Skeletal muscle satellite cell (primary cell): ENCODE measurements at regions not wholly inside any gene's neighbourhood (a gene's known extent, or its start where the extent isn't known, plus 50 kb on each side); places are given as distances from the start of the nearest gene placed in this dataset. TPM values are rescaled to one million over a fixed set of nuclear protein-coding genes. Genes with fewer than 3 reads are reported as not detected.

ENCODE experiments used
- H3K27me3 ChIP-seq: 2 replicates; pipeline ENCODE4 v1.7.0; 2013; ENCODE audit warnings: low read length; ENCODE audit not compliant: control insufficient read depth, insufficient read depth
- H3K36me3 ChIP-seq: 2 replicates; pipeline ENCODE4 v1.7.0; 2013; ENCODE audit warnings: mild to moderate bottlenecking, control low read depth, low read length; ENCODE audit not compliant: insufficient read depth
- H3K4me1 ChIP-seq: 2 replicates; pipeline ENCODE4 v1.7.0; 2013; ENCODE audit warnings: low read length; ENCODE audit not compliant: control insufficient read depth, insufficient read depth
- H3K4me2 ChIP-seq: 2 replicates; pipeline ENCODE4 v1.7.0; 2013; ENCODE audit warnings: mild to moderate bottlenecking, low read length
- H3K4me3 ChIP-seq: 2 replicates; pipeline ENCODE4 v1.7.0; 2013; ENCODE audit warnings: low read length
- H3K9ac ChIP-seq: 2 replicates; pipeline ENCODE4 v1.7.0; 2013; ENCODE audit warnings: mild to moderate bottlenecking, low read depth, low read length, moderate library complexity
- H3K9me3 ChIP-seq: replicated peaks from 2 replicates; pipeline ENCODE4 v1.7.0; 2013; ENCODE audit warnings: mild to moderate bottlenecking, control low read depth, low read length
- small RNA-seq: library from RNA; depleted of rRNA; stranded (forward); fragments of <200 nt; gene quantifications from one replicate; pipeline ENCODE3, GENCODE V24; 2012

- Histone ChIP-seq H3K4me2 (no peak overlapping the region), H3K4me1 (no peaks in the 10 kb centered on the region), H3K9me3 (no peaks in the 10 kb centered on the region), H3K4me3 (no peak overlapping the region), H3K9ac (no peak overlapping the region), H3K36me3 (no peaks in the 10 kb centered on the region), H3K27me3 (no peaks in the 10 kb centered on the region)
These were observed 60.5 kb upstream of the VGLL2 start for GRCh38 chr6:117204903-117205302.

- Histone ChIP-seq H3K4me1 (no peaks in the 10 kb centered on the region), H3K4me2 (no peak overlapping the region), H3K27me3 (no peaks in the 10 kb centered on the region), H3K36me3 (no peaks in the 10 kb centered on the region), H3K9me3 (no peaks in the 10 kb centered on the region), H3K4me3 (no peak overlapping the region), H3K9ac (no peak overlapping the region)
These were observed 59.5 kb upstream of the VGLL2 start for GRCh38 chr6:117205876-117206275.

- H3K4me1 ChIP-seq, result no peaks in the 10 kb centered on the region
- no peaks in the 10 kb centered on the region for H3K36me3 ChIP-seq
- H3K9ac ChIP-seq, result no peak overlapping the region
- no peak overlapping the region for H3K4me2 ChIP-seq
- no peak overlapping the region for H3K4me3 ChIP-seq
- H3K27me3 ChIP-seq, result no peaks in the 10 kb centered on the region
- H3K9me3 ChIP-seq, result no peaks in the 10 kb centered on the region
These were observed 58.8 kb upstream of the VGLL2 start for GRCh38 chr6:117206522-117206921.

GRCh38 chr6:117206944-117207687, 58.2 kb upstream of the VGLL2 start:
- H3K4me3 ChIP-seq, result no peak overlapping the region
- no peaks in the 10 kb centered on the region for H3K9me3 ChIP-seq
- no peaks in the 10 kb centered on the region for H3K27me3 ChIP-seq
- no peak overlapping the region for H3K4me2 ChIP-seq
- H3K9ac ChIP-seq, result no peak overlapping the region
- H3K4me1 ChIP-seq, result no peaks in the 10 kb centered on the region
- no peaks in the 10 kb centered on the region for H3K36me3 ChIP-seq

GRCh38 chr6:117210279-117210678, 55.1 kb upstream of the VGLL2 start:
- Histone ChIP-seq H3K36me3 (no peaks in the 10 kb centered on the region), H3K9me3 (no peaks in the 10 kb centered on the region), H3K9ac (no peak overlapping the region), H3K27me3 (no peaks in the 10 kb centered on the region), H3K4me3 (no peak overlapping the region), H3K4me2 (no peak overlapping the region), H3K4me1 (no peaks in the 10 kb centered on the region)

GRCh38 chr6:117215353-117216090, 49.8 kb upstream of the VGLL2 start:
- H3K27me3 ChIP-seq, result no peaks in the 10 kb centered on the region
- H3K36me3 ChIP-seq, result no peaks in the 10 kb centered on the region
- no peak overlapping the region for H3K4me3 ChIP-seq
- no peaks in the 10 kb centered on the region for H3K9me3 ChIP-seq
- no peak overlapping the region for H3K9ac ChIP-seq
- no peak overlapping the region for H3K4me2 ChIP-seq
- no peaks in the 10 kb centered on the region for H3K4me1 ChIP-seq

Small RNAs in the stretch of these regions (small RNA-seq; reads per million reads assigned to genes)
- gene RNA5SP214 (3.8 reads per million, percentile 82 among the genes with 10 or more reads in this experiment), gene RPS29P13 (not detected)
